22Rv1 (cell line): ENCODE measurements at regions not wholly inside any gene's neighbourhood (a gene's known extent, or its start where the extent isn't known, plus 50 kb on each side); places are given as distances from the start of the nearest gene placed in this dataset.

Experiments used
- H3K27ac ChIP-seq: fragments of 450-650 bp; 2 replicates; pipeline ENCODE4 v1.5.1; 2017
- CTCF ChIP-seq: fragments of 450-650 bp; IDR thresholded peaks from 2 replicates; pipeline ENCODE4 v1.5.1; 2017; ENCODE audit warnings: mild to moderate bottlenecking
- ZFX ChIP-seq: fragments of 450-650 bp; IDR thresholded peaks from 2 replicates; pipeline ENCODE4 v1.6.1; 2017; ENCODE audit warnings: antibody characterized with exemption, borderline replicate concordance

DNA sequence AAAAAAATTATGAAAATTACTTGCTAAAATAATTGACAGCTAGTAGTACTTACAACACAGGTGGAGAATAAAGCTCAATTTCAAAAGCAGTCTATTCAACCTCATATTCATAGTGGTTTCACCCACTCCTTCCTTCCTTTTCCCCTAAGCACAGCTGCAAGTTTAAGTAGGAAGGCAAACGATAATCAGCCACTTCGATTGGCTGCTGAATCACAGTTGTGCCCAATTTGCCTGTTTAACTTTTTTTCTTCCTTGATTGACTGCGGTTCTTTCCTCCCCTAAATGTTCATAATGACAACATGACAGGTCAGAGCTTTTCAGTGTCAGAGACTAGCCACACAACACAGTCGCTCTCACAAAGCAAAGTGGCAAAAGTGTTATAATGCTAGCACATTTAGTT lies 468.0 kb upstream of the GBE1 start:
- no peak overlapping the region for H3K27ac ChIP-seq

DNA sequence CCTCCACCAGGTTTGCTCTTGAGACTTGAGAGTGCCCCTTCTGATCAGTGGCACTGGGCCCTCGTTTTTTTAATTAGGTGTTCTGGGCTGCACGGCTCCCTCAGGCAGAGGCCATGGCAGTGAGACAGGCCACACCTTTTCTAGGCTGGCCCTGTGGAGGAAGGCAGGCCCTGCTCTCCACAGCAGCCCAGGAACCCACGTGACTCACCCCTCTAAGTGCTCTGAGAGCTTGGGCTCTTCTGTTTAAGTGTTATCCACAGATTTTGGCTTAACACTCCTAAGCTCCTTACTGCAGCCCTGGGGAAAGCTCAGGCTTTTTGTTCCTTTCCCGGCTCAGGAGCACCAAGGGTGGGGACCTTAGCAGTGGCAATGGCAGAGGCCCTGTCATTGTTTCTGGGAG lies 463.2 kb upstream of the GBE1 start:
- no peak overlapping the region for H3K27ac ChIP-seq
- TF ChIP-seq CTCF (no peak), ZFX (no peak)

More for the DNA sequence above, 468.0 kb upstream of the GBE1 start:
- TF ChIP-seq CTCF (no peak), ZFX (no peak)

DNA sequence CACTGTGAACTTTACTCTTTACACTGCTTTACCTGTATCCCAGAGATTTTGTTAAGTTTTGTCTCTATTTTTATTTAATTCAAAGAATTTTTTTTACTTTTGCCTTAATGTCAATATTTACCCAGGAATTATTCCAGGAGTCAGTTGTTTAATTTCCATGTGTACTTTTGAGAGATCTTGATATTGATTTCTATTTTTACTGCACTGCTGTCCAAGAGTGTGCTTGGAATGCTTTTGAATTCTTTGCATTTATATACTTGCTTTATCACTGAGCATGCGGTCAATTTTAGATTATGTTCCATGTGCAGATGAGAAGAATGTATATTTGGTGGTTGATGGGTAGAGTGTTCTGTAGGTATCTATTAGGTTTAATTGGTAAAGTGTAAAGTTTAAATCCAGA lies 461.0 kb upstream of the GBE1 start:
- TF ChIP-seq CTCF (no peak), ZFX (no peak)
- H3K27ac ChIP-seq: no peak overlapping the region

DNA sequence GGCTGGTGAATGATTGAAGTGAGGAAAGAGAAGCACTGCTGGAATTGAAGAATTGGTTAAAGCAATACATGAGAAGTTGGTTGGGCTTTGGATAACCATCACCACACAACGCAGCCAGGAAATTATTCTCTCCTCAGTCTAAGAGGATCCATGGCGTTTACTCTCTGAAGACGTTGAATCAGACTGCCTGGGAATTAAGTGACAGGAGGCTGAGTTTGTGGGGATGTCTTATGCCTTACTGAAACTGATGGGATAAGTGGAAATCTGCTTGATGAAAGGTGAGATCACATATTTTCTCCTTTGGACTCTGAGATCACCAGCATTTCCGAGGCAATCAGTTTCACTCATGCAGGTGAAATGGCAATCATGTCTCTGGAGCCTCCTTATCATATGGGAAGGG lies 456.1 kb upstream of the GBE1 start:
- TF ChIP-seq CTCF (no peak), ZFX (no peak)
- peak overlapping the region; percentile 67 for H3K27ac ChIP-seq

- no peak for TF ChIP-seq ZFX
- no peak for TF ChIP-seq CTCF
- no peak overlapping the region for H3K27ac ChIP-seq
These were observed 446.7 kb upstream of the GBE1 start for GRCh38 chr3:82208002-82208710.

DNA sequence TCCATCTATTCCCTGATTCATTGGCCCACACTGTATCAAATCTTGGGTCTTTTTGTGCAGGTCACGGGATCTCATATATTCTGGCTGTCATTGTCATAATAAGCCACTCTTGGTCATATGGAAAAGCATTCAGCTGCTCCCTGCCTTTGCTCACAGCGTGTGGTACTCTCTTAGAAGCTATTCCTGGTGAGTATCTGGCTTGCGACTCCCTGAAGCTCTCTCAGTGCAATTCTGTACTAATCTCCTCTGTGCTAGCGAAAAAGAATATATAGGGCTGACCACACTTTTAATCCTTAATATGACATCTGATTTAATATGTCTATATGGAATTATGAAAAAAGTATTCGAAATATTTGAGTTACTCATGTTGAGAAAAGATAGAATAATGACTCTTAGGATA lies 440.8 kb upstream of the GBE1 start:
- no peak for TF ChIP-seq CTCF
- no peak for TF ChIP-seq ZFX
- no peak overlapping the region for H3K27ac ChIP-seq

DNA sequence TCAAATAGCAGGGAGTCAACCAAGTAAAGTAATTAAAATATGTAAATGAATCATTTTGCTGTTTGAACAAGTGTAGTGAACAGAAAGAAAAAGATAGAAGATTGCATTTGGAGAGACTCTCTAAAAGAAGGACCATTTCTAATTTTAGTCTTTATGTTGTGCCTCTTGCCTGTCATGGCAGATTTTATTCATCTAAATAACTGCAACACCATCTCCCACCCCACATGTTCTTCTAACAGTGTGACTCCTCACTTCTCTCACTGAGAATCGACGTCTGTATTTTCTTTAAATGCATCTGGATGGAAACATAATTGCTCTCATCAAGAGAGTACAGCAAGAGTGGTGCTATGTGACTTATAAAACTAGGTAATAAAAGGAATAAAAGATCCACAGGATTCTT lies 439.9 kb upstream of the GBE1 start:
- TF ChIP-seq CTCF: no peak
- TF ChIP-seq ZFX: no peak
- no peak overlapping the region for H3K27ac ChIP-seq
